Upper lobe of left lung (tissue), 6 donors: ENCODE measurements at regions not wholly inside any gene's neighbourhood (a gene's known extent, or its start where the extent isn't known, plus 50 kb on each side); places are given as distances from the start of the nearest gene placed in this dataset.

Experiments used
- ATAC-seq, 2 donors: fragments of 200-7000 bp; cut with Tn5 transposase; one replicate each; pipeline ENCODE4 v1.9.1; 2022; ENCODE audit warnings: mild to moderate bottlenecking in 2 of 2, moderate library complexity in 2 of 2; ENCODE audit not compliant: low FRiP score in 2 of 2
- DNase-seq, 2 donors: peaks; one replicate each; pipeline ENCODE4 v3.0.0-alpha.2; 2019 to 2020
- H3K27ac ChIP-seq, 4 donors: fragments of 200-600 bp; sonication (generic); one replicate each; pipeline ENCODE4 v1.5.1; 2016 to 2019
- H3K27me3 ChIP-seq, 4 donors: fragments of 200-600 bp; sonication (generic); one replicate each; pipeline ENCODE4 v1.5.1; 2017 to 2019
- H3K36me3 ChIP-seq, 4 donors: fragments of 200-600 bp; sonication (generic); one replicate each; pipeline ENCODE4 v1.5.1; 2016 to 2019
- H3K4me1 ChIP-seq, 4 donors: fragments of 200-600 bp; sonication (generic); one replicate each; pipeline ENCODE4 v1.5.1; 2018 to 2019
- H3K4me3 ChIP-seq, 4 donors: fragments of 200-600 bp; sonication (generic); one replicate each; pipeline ENCODE4 v1.5.1; 2017 to 2019; ENCODE audit warnings: mild to moderate bottlenecking in 2 of 4, moderate library complexity in 1 of 4
- H3K9me3 ChIP-seq, 4 donors: fragments of 200-600 bp; sonication (generic); one replicate each; pipeline ENCODE4 v1.5.1; 2018 to 2019
- EP300 ChIP-seq, 4 donors: sonication (generic); formaldehyde crosslinking; IDR thresholded peaks; one replicate each; pipeline ENCODE4 v1.5.1; 2017; ENCODE audit warnings: antibody characterized with exemption in 4 of 4, control low read depth in 2 of 4
- POLR2A ChIP-seq, 4 donors: fragments of 450-650 bp; IDR thresholded peaks; one replicate each; pipeline ENCODE4 v1.5.1; 2016 to 2017; ENCODE audit warnings: antibody characterized with exemption in 4 of 4, mild to moderate bottlenecking in 2 of 4
- POLR2AphosphoS5 ChIP-seq, 2 donors: sonication (generic); formaldehyde crosslinking; IDR thresholded peaks; one replicate each; pipeline ENCODE4 v1.5.1; 2017; ENCODE audit warnings: antibody characterized with exemption in 2 of 2
- WGBS, 2 donors: methylation state at CpG; one replicate each; pipeline ENCODE4 v1.1.5; 2017 to 2018; 5-methylcytosine and 5-hydroxymethylcytosine counted together
- TF ChIP-seq, protein P1 (sequence below), 6 experiments: fragments of 450-650 bp in 4 of 6; fragments of 200-600 bp in 2 of 6; sonication (generic) in 2 of 6; IDR thresholded peaks; one replicate each; pipeline ENCODE4 v1.5.1; 2016 to 2019; ENCODE audit warnings: antibody characterized with exemption in 6 of 6
- donor health status: DM: no; HTN: no; CAD: no; lungs with moderate emphysema.
- donor health status: DM: no; HTN: yes; CAD: no; lungs with severe emphysema.

DNA sequence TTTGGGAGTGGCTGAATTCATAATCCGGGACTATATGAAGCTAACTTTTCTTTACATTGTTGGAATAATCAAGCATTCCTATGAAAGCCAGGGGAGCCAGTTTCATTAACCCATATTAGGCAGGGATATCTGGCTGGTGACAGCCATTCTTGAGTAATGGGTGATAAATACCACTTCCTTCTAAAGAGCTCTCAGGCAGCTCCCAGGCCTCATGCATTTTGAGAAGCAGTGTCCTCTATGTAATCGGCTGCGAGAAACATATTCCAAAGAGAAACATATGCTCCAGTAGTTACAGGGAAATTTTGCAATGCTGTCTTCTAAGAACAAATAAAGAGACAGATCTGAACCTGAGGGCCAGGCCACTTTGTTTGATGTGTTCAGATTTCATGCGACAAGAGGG lies 83.1 kb downstream of the MSX2 start:
- ATAC-seq = no peak
- 73 to 76% methylated on average over 4 of the region's 4 CpGs for WGBS, 2 donors
- TF ChIP-seq POLR2A (IDR thresholded peaks at IDR 0.05) (no peak), EP300 (IDR thresholded peaks at IDR 0.05) (no peak), POLR2AphosphoS5 (IDR thresholded peaks at IDR 0.05) (no peak)
- TF ChIP-seq, protein P1, sequence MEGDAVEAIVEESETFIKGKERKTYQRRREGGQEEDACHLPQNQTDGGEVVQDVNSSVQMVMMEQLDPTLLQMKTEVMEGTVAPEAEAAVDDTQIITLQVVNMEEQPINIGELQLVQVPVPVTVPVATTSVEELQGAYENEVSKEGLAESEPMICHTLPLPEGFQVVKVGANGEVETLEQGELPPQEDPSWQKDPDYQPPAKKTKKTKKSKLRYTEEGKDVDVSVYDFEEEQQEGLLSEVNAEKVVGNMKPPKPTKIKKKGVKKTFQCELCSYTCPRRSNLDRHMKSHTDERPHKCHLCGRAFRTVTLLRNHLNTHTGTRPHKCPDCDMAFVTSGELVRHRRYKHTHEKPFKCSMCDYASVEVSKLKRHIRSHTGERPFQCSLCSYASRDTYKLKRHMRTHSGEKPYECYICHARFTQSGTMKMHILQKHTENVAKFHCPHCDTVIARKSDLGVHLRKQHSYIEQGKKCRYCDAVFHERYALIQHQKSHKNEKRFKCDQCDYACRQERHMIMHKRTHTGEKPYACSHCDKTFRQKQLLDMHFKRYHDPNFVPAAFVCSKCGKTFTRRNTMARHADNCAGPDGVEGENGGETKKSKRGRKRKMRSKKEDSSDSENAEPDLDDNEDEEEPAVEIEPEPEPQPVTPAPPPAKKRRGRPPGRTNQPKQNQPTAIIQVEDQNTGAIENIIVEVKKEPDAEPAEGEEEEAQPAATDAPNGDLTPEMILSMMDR (IDR thresholded peaks at IDR 0.05) = no peak

DNA sequence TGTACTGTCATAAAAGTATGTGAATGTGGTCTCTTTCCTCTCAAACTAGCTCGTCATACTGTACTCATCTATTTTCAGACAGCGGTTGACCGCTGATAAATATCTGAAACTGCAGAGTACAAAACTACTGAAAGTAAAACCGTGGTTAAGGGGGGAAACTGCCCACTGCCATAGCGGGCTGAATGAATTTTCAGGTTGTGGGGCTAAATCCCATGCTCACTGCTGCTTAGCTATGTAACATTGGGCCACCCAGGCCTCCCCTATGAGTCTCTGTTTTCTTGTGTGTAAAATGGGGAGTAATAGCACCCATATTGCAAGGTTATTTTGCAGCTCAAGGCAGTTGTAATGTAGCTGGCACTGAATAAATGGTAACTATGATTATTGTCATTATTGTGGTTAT lies 82.3 kb downstream of the MSX2 start:
- no peaks in the 10 kb centered on the region for H3K4me1 ChIP-seq
- ATAC-seq (no peak), DNase-seq (no peak)
- no peaks in the 10 kb centered on the region for H3K27me3 ChIP-seq
- H3K27ac ChIP-seq = no peak overlapping the region
- H3K36me3 ChIP-seq = no peaks in the 10 kb centered on the region
- WGBS, 2 donors = 73 to 83% methylated on average over 5 of the region's 5 CpGs
- TF ChIP-seq, protein P1 (IDR thresholded peaks at IDR 0.05) = no peak
- H3K9me3 ChIP-seq = peaks cover 0 to 8% (median 3%) of the 10 kb centered on the region in 4 donors
- H3K4me3 ChIP-seq = no peak overlapping the region

More for the DNA sequence above, 83.1 kb downstream of the MSX2 start:
- Histone ChIP-seq H3K4me1 (no peaks in the 10 kb centered on the region), H3K4me3 (no peak overlapping the region), H3K27ac (no peak overlapping the region), H3K9me3 (peaks cover 0 to 8% (median 3%) of the 10 kb centered on the region in 4 donors), H3K27me3 (no peaks in the 10 kb centered on the region), H3K36me3 (no peaks in the 10 kb centered on the region)
- DNase-seq = no peak

DNA sequence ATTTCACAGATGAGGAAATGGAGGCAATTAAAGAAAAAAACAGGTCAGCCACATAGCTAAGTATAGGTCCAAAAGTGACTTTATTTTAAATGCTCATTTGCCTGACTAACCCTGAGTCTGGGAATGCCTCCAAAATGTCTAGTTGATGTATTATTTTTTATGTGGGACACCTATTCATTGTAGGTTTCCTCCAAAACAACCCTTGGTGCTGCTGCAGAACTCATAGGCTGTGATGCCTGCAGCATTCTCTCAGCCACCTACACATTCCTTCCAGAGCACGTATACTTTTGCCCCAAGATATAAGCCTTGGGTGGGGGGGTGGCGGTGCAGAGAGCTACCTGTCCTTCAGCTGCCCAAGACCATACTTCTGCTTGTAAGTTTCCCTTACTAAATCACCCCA lies 77.4 kb downstream of the MSX2 start:
- no peak overlapping the region for H3K4me3 ChIP-seq
- no peaks in the 10 kb centered on the region for H3K4me1 ChIP-seq
- ATAC-seq (no peak), DNase-seq (no peak)
- WGBS, 2 donors = 67 to 85% methylated on average over 2 of the region's 2 CpGs
- no peak for TF ChIP-seq POLR2AphosphoS5 (IDR thresholded peaks at IDR 0.05)
- no peak for TF ChIP-seq EP300 (IDR thresholded peaks at IDR 0.05)
- TF ChIP-seq, protein P1 (IDR thresholded peaks at IDR 0.05) = no peak
- TF ChIP-seq POLR2A (IDR thresholded peaks at IDR 0.05) = no peak
- no peaks in the 10 kb centered on the region for H3K36me3 ChIP-seq
- no peaks in the 10 kb centered on the region for H3K27me3 ChIP-seq
- H3K9me3 ChIP-seq = peaks cover 0 to 11% (median 6%) of the 10 kb centered on the region in 4 donors
- no peak overlapping the region for H3K27ac ChIP-seq

DNA sequence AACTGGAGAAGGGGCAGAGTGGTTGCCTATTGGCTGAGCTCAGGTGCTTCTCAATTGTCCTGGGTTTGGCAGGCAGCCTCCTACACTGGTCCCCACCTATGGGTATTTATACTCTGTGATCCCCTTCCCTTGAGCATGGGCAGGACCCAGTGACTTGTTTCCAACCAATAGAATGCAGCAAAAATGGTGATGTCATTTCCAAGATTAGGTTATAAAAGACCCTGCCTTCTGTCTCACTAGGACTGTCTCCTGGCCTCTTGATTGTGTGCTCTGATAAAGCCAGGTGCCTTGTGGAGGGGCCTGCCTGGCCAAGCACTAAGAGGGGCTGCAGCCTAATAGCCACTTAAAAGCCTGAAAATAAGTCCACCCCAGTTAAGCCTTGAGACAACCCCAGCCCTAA lies 76.1 kb downstream of the MSX2 start:
- H3K27ac ChIP-seq = no peak overlapping the region
- H3K36me3 ChIP-seq = no peaks in the 10 kb centered on the region
- H3K27me3 ChIP-seq = no peaks in the 10 kb centered on the region
- ATAC-seq = no peak
- no peak for TF ChIP-seq POLR2A (IDR thresholded peaks at IDR 0.05)
- no peak for TF ChIP-seq EP300 (IDR thresholded peaks at IDR 0.05)
- no peak for TF ChIP-seq POLR2AphosphoS5 (IDR thresholded peaks at IDR 0.05)
- TF ChIP-seq, protein P1 (IDR thresholded peaks at IDR 0.05) = no peak
- H3K9me3 ChIP-seq = peaks cover 0 to 9% (median 5%) of the 10 kb centered on the region in 4 donors
- DNase-seq = no peak
- no peak overlapping the region for H3K4me3 ChIP-seq
- H3K4me1 ChIP-seq = no peaks in the 10 kb centered on the region

DNA sequence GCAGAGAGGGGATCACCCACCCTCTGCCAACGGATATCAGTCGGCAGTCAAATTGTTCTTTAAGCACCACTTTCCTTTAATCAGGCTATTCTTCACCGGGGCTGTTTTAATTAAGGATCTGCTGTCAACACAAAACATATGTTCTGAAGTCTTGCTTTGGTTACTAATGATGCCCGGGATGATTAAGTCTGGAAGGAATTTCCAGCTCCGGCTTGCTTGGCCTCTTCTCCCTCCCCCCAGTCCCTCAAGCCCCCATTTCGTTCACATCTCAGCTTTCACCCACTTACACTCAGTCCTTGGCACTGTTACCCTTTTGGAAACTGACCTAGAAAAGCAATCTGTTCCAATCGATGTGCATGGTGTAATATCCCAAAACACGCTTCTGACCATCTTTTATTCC lies 74.7 kb downstream of the MSX2 start:
- Histone ChIP-seq H3K4me3 (no peak overlapping the region), H3K27ac (peak overlapping the region in 1 of 4 donors; percentile 21), H3K27me3 (no peaks in the 10 kb centered on the region), H3K4me1 (no peaks in the 10 kb centered on the region), H3K9me3 (peaks cover 0 to 6% (median 2%) of the 10 kb centered on the region in 4 donors), H3K36me3 (no peaks in the 10 kb centered on the region)
- no peak for DNase-seq
- 43 to 59% methylated on average over 8 of the region's 8 CpGs for WGBS, 2 donors
- TF ChIP-seq, protein P1 (IDR thresholded peaks at IDR 0.05) = no peak
- TF ChIP-seq POLR2AphosphoS5 (IDR thresholded peaks at IDR 0.05) (peak in 1 of 2 donors; percentile 31), POLR2A (IDR thresholded peaks at IDR 0.05) (no peak), EP300 (IDR thresholded peaks at IDR 0.05) (no peak)
- no peak for ATAC-seq
